GM23338 (cell line): ENCODE measurements at regions not wholly inside any gene's neighbourhood (a gene's known extent, or its start where the extent isn't known, plus 50 kb on each side); places are given as distances from the start of the nearest gene placed in this dataset.

Source experiments
- ATAC-seq: fragments of 200-7000 bp; cut with Tn5 transposase; 3 replicates; pipeline ENCODE4 v1.9.1; 2020
- DNase-seq: peaks from one replicate; pipeline ENCODE4 v3.0.0-alpha.2; 2015; ENCODE audit warnings: low spot score
- H2AFZ ChIP-seq: fragments of 200-600 bp; sonication (generic); 2 replicates; pipeline ENCODE4 v1.8.0; 2016; ENCODE audit warnings: antibody characterized with exemption, mild to moderate bottlenecking, moderate library complexity
- H3F3A ChIP-seq: fragments of 200-600 bp; sonication (generic); replicated peaks from 2 replicates; pipeline ENCODE4 v1.8.0; 2017; ENCODE audit warnings: antibody characterized with exemption, mixed run types, low read depth
- H3K27ac ChIP-seq: fragments of 200-600 bp; sonication (generic); 2 replicates; pipeline ENCODE4 v1.6.1; 2016; ENCODE audit warnings: low read depth
- H3K27me3 ChIP-seq: fragments of 200-600 bp; sonication (generic); 2 replicates; pipeline ENCODE4 v1.8.0; 2016; ENCODE audit warnings: mild to moderate bottlenecking, mixed run types, moderate library complexity; ENCODE audit not compliant: insufficient read depth
- H3K36me3 ChIP-seq: fragments of 200-600 bp; sonication (generic); 2 replicates; pipeline ENCODE4 v1.8.0; 2016; ENCODE audit warnings: mild to moderate bottlenecking; ENCODE audit not compliant: insufficient read depth
- H3K4me1 ChIP-seq: fragments of 200-600 bp; sonication (generic); 2 replicates; pipeline ENCODE4 v1.8.0; 2016; ENCODE audit warnings: mild to moderate bottlenecking, moderate library complexity; ENCODE audit not compliant: insufficient read depth
- H3K4me2 ChIP-seq: fragments of 200-600 bp; sonication (generic); 2 replicates; pipeline ENCODE4 v1.7.1; 2017; ENCODE audit warnings: mixed run types
- H3K4me3 ChIP-seq: fragments of 200-600 bp; sonication (generic); 2 replicates; pipeline ENCODE4 v1.6.1; 2016; ENCODE audit warnings: mixed run types
- H3K79me2 ChIP-seq: fragments of 200-600 bp; sonication (generic); replicated peaks from 2 replicates; pipeline ENCODE4 v1.8.0; 2017; ENCODE audit warnings: mild to moderate bottlenecking; ENCODE audit not compliant: insufficient read depth
- H3K9me2 ChIP-seq: fragments of 200-600 bp; sonication (generic); 2 replicates; pipeline ENCODE4 v1.8.0; 2017; ENCODE audit not compliant: insufficient read depth
- H4K20me1 ChIP-seq: fragments of 200-600 bp; sonication (generic); replicated peaks from 2 replicates; pipeline ENCODE4 v1.8.0; 2017; ENCODE audit warnings: mild to moderate bottlenecking; ENCODE audit not compliant: insufficient read depth
- H3K27ac Mint-ChIP-seq: 2 replicates; pipeline ENCODE4 v1.8.0; 2020; ENCODE audit warnings: inconsistent platforms, mild to moderate bottlenecking, moderate library complexity, mixed read lengths
- H3K27me3 Mint-ChIP-seq: 3 replicates; pipeline ENCODE4 v1.8.0; 2022; ENCODE audit warnings: low read depth, mild to moderate bottlenecking, moderate library complexity, mixed read lengths, inconsistent platforms; ENCODE audit not compliant: insufficient read depth, poor library complexity
- H3K36me3 Mint-ChIP-seq: 3 replicates; pipeline ENCODE4 v1.8.0; 2021; ENCODE audit warnings: low read depth, mild to moderate bottlenecking, inconsistent platforms, moderate library complexity, mixed read lengths
- H3K4me1 Mint-ChIP-seq: 3 replicates; pipeline ENCODE4 v1.8.0; 2020; ENCODE audit warnings: mild to moderate bottlenecking, inconsistent platforms, mixed read lengths
- H3K4me3 Mint-ChIP-seq: 3 replicates; pipeline ENCODE4 v1.8.0; 2021; ENCODE audit warnings: moderate library complexity, mild to moderate bottlenecking, inconsistent platforms, mixed read lengths
- H3K9me3 Mint-ChIP-seq: 3 replicates; pipeline ENCODE4 v1.8.0; 2020; ENCODE audit warnings: moderate library complexity, mild to moderate bottlenecking, inconsistent platforms, mixed read lengths
- CREB1 ChIP-seq: fragments of 250-450 bp; sonication (Bioruptor Pico); IDR thresholded peaks from 2 replicates; pipeline ENCODE4 v1.5.0; 2020; ENCODE audit warnings: low read depth, mild to moderate bottlenecking, moderate library complexity
- ETS1 ChIP-seq: IDR thresholded peaks from 2 replicates; pipeline ENCODE4 v1.6.1; 2016; ENCODE audit warnings: antibody characterized with exemption
- EZH2 ChIP-seq: fragments of 200-600 bp; sonication (generic); IDR thresholded peaks from one replicate; pipeline ENCODE4 v1.8.0; 2017; ENCODE audit warnings: antibody characterized with exemption, mild to moderate bottlenecking, low read depth; ENCODE audit not compliant: unreplicated experiment
- EZH2phosphoT487 ChIP-seq: fragments of 200-600 bp; sonication (generic); IDR thresholded peaks from one replicate; pipeline ENCODE4 v1.8.1; 2018; ENCODE audit warnings: antibody characterized with exemption; ENCODE audit not compliant: unreplicated experiment
- JUNB ChIP-seq: IDR thresholded peaks from one replicate; pipeline ENCODE4 v1.6.1; 2016; ENCODE audit warnings: antibody characterized with exemption; ENCODE audit not compliant: unreplicated experiment
- NANOG ChIP-seq: IDR thresholded peaks from 2 replicates; pipeline ENCODE4 v1.6.1; 2016; ENCODE audit warnings: antibody characterized with exemption, borderline replicate concordance
- POLR2AphosphoS5 ChIP-seq: IDR thresholded peaks from 2 replicates; pipeline ENCODE4 v1.6.1; 2016; ENCODE audit warnings: antibody characterized with exemption, low read depth
- STAT1 ChIP-seq: IDR thresholded peaks from one replicate; pipeline ENCODE4 v1.6.1; 2016; ENCODE audit warnings: antibody characterized with exemption; ENCODE audit not compliant: unreplicated experiment
- ZNF114 ChIP-seq: fragments of 250-450 bp; sonication (Bioruptor Pico); IDR thresholded peaks from 2 replicates; pipeline ENCODE4 v1.5.0; 2020; ENCODE audit warnings: mild to moderate bottlenecking, moderate library complexity
- ZNF331 ChIP-seq: fragments of 250-450 bp; sonication (Bioruptor Pico); IDR thresholded peaks from 2 replicates; pipeline ENCODE4 v1.5.0; 2020; ENCODE audit warnings: low read depth, mild to moderate bottlenecking, moderate library complexity
- TF ChIP-seq, protein P1 (sequence below), 2 experiments: fragments of 200-600 bp in 1 of 2; sonication (generic) in 1 of 2; conservative IDR thresholded peaks; 2 replicates each; pipeline versions ENCODE4 v1.5.1 to v1.6.1; 2016 to 2017; ENCODE audit warnings: antibody characterized with exemption in 2 of 2, low read depth in 2 of 2, mild to moderate bottlenecking in 2 of 2, moderate library complexity in 1 of 2
- TF ChIP-seq, protein P2 (sequence below): IDR thresholded peaks from one replicate; pipeline ENCODE4 v1.6.1; 2018; ENCODE audit warnings: antibody characterized with exemption; ENCODE audit not compliant: unreplicated experiment
- TF ChIP-seq, protein P3 (sequence below): fragments of 250-450 bp; sonication (Bioruptor Pico); IDR thresholded peaks from 2 replicates; pipeline ENCODE4 v1.5.0; 2020; ENCODE audit warnings: mild to moderate bottlenecking, moderate library complexity

- no peak for ATAC-seq
- no peak overlapping the region for H3K27ac ChIP-seq
These were observed 99.3 kb upstream of the NFE2L3 start for GRCh38 chr7:26052706-26053105.

More at GRCh38 chr7:26052706-26053105, 99.3 kb upstream of the NFE2L3 start:
- no peak for DNase-seq
- Mint-ChIP-seq H3K4me1 (no peaks in the 10 kb centered on the region), H3K27ac (no peak overlapping the region), H3K4me3 (no peak overlapping the region), H3K27me3 (peaks cover 2% of the 10 kb centered on the region), H3K9me3 (no peaks in the 10 kb centered on the region; the same call in 1 of the 3 replicates), H3K36me3 (no peaks in the 10 kb centered on the region)
- Histone ChIP-seq H3K79me2 (no peaks in the 10 kb centered on the region), H3K4me3 (no peak overlapping the region), H3K4me2 (no peak overlapping the region), H3K9me2 (no peaks in the 10 kb centered on the region), H2AFZ (no peak overlapping the region), H3K4me1 (no peaks in the 10 kb centered on the region), H3F3A (no peaks in the 10 kb centered on the region), H4K20me1 (no peaks in the 10 kb centered on the region), H3K27me3 (no peaks in the 10 kb centered on the region), H3K36me3 (no peaks in the 10 kb centered on the region)
- TF ChIP-seq JUNB: no peak
- TF ChIP-seq ETS1: no peak
- no peak for TF ChIP-seq POLR2AphosphoS5
- TF ChIP-seq STAT1: no peak
- TF ChIP-seq, protein P1, sequence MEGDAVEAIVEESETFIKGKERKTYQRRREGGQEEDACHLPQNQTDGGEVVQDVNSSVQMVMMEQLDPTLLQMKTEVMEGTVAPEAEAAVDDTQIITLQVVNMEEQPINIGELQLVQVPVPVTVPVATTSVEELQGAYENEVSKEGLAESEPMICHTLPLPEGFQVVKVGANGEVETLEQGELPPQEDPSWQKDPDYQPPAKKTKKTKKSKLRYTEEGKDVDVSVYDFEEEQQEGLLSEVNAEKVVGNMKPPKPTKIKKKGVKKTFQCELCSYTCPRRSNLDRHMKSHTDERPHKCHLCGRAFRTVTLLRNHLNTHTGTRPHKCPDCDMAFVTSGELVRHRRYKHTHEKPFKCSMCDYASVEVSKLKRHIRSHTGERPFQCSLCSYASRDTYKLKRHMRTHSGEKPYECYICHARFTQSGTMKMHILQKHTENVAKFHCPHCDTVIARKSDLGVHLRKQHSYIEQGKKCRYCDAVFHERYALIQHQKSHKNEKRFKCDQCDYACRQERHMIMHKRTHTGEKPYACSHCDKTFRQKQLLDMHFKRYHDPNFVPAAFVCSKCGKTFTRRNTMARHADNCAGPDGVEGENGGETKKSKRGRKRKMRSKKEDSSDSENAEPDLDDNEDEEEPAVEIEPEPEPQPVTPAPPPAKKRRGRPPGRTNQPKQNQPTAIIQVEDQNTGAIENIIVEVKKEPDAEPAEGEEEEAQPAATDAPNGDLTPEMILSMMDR (conservative IDR thresholded peaks at IDR 0.05; ENCODE audit: low read depth in 2 of 2): no peak
- TF ChIP-seq, protein P2, sequence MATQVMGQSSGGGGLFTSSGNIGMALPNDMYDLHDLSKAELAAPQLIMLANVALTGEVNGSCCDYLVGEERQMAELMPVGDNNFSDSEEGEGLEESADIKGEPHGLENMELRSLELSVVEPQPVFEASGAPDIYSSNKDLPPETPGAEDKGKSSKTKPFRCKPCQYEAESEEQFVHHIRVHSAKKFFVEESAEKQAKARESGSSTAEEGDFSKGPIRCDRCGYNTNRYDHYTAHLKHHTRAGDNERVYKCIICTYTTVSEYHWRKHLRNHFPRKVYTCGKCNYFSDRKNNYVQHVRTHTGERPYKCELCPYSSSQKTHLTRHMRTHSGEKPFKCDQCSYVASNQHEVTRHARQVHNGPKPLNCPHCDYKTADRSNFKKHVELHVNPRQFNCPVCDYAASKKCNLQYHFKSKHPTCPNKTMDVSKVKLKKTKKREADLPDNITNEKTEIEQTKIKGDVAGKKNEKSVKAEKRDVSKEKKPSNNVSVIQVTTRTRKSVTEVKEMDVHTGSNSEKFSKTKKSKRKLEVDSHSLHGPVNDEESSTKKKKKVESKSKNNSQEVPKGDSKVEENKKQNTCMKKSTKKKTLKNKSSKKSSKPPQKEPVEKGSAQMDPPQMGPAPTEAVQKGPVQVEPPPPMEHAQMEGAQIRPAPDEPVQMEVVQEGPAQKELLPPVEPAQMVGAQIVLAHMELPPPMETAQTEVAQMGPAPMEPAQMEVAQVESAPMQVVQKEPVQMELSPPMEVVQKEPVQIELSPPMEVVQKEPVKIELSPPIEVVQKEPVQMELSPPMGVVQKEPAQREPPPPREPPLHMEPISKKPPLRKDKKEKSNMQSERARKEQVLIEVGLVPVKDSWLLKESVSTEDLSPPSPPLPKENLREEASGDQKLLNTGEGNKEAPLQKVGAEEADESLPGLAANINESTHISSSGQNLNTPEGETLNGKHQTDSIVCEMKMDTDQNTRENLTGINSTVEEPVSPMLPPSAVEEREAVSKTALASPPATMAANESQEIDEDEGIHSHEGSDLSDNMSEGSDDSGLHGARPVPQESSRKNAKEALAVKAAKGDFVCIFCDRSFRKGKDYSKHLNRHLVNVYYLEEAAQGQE: no peak
- TF ChIP-seq, protein P3, sequence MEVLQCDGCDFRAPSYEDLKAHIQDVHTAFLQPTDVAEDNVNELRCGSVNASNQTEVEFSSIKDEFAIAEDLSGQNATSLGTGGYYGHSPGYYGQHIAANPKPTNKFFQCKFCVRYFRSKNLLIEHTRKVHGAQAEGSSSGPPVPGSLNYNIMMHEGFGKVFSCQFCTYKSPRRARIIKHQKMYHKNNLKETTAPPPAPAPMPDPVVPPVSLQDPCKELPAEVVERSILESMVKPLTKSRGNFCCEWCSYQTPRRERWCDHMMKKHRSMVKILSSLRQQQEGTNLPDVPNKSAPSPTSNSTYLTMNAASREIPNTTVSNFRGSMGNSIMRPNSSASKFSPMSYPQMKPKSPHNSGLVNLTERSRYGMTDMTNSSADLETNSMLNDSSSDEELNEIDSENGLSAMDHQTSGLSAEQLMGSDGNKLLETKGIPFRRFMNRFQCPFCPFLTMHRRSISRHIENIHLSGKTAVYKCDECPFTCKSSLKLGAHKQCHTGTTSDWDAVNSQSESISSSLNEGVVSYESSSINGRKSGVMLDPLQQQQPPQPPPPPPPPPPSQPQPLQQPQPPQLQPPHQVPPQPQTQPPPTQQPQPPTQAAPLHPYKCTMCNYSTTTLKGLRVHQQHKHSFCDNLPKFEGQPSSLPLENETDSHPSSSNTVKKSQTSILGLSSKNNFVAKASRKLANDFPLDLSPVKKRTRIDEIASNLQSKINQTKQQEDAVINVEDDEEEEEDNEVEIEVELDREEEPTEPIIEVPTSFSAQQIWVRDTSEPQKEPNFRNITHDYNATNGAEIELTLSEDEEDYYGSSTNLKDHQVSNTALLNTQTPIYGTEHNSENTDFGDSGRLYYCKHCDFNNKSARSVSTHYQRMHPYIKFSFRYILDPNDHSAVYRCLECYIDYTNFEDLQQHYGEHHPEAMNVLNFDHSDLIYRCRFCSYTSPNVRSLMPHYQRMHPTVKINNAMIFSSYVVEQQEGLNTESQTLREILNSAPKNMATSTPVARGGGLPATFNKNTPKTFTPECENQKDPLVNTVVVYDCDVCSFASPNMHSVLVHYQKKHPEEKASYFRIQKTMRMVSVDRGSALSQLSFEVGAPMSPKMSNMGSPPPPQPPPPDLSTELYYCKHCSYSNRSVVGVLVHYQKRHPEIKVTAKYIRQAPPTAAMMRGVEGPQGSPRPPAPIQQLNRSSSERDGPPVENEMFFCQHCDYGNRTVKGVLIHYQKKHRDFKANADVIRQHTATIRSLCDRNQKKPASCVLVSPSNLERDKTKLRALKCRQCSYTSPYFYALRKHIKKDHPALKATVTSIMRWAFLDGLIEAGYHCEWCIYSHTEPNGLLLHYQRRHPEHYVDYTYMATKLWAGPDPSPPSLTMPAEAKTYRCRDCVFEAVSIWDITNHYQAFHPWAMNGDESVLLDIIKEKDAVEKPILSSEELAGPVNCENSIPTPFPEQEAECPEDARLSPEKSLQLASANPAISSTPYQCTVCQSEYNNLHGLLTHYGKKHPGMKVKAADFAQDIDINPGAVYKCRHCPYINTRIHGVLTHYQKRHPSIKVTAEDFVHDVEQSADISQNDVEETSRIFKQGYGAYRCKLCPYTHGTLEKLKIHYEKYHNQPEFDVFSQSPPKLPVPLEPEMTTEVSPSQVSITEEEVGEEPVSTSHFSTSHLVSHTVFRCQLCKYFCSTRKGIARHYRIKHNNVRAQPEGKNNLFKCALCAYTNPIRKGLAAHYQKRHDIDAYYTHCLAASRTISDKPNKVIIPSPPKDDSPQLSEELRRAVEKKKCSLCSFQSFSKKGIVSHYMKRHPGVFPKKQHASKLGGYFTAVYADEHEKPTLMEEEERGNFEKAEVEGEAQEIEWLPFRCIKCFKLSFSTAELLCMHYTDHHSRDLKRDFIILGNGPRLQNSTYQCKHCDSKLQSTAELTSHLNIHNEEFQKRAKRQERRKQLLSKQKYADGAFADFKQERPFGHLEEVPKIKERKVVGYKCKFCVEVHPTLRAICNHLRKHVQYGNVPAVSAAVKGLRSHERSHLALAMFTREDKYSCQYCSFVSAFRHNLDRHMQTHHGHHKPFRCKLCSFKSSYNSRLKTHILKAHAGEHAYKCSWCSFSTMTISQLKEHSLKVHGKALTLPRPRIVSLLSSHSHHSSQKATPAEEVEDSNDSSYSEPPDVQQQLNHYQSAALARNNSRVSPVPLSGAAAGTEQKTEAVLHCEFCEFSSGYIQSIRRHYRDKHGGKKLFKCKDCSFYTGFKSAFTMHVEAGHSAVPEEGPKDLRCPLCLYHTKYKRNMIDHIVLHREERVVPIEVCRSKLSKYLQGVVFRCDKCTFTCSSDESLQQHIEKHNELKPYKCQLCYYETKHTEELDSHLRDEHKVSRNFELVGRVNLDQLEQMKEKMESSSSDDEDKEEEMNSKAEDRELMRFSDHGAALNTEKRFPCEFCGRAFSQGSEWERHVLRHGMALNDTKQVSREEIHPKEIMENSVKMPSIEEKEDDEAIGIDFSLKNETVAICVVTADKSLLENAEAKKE (CRISPR knock-in tag): no peak
- no peak for TF ChIP-seq ZNF331
- TF ChIP-seq ZNF114 (CRISPR knock-in tag): no peak
- no peak for TF ChIP-seq EZH2phosphoT487
- TF ChIP-seq EZH2: no peak
- no peak for TF ChIP-seq CREB1 (CRISPR knock-in tag)
- TF ChIP-seq NANOG: no peak
